Stimulated activated CD4-positive, alpha-beta T cell treated with anti-CD3 and anti-CD28 coated beads, Interleukin-12 subunit alpha, Interleukin-12 subunit beta, amount 100 ng/mL, for 48 hours (primary cell): ENCODE measurements at regions not wholly inside any gene's neighbourhood (a gene's known extent, or its start where the extent isn't known, plus 50 kb on each side); places are given as distances from the start of the nearest gene placed in this dataset.

Experiments
- DNase-seq, 3 donors: peaks; one replicate each; pipeline ENCODE4 v3.0.0-alpha.2; 2020; ENCODE audit warnings: low read depth in 2 of 3, low spot score in 1 of 3

DNA sequence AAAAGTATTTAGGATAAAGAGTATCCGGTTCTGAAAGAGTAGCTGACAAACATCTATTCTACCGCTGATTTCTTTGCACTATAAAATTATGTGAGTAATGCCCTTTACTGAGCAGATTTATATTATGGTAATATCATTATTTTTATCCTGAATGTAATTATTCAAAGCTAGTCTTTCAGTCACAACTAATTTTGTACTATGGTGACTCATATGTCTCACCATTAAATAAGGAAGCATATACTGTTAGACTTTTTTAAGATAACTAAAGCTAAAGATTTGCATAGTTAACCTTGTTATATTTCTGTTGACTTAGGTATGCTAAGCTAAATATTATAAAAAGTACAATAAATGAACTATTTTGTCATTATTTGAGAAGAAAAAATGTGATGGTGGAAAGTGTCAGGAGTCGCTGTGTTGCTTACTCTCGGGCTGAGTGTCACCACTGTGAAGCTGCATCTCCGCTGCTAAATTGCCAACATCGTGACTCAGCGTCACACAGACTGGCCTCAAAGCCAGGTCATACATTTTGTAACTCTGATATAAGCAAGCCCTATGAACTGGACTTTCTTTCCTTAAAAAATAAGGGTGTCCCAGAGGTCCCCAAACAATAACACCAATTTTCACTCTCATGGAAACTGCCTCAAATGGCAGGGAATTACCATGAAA is 69.1 kb upstream of the SSTR1 start:
- DNase-seq: no peak

DNA sequence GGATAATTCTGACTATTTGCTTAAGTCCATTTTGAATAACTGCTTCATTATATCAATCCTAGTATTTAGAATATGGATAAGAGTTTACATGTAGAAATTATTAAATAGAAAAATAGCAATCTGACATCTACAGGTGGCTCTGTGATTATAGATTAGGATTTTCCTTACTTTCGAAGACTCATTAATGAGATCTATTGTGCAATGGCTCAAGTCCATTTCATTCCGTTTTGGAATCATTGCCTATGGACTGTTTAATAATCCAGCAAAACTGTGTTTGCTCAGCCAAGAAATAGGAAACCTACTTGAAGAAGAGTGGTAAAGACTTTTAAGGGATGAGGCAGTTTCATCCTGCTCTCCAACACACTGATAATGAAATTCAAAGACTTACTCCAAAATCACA is 67.8 kb upstream of the SSTR1 start:
- no peak for DNase-seq

DNA sequence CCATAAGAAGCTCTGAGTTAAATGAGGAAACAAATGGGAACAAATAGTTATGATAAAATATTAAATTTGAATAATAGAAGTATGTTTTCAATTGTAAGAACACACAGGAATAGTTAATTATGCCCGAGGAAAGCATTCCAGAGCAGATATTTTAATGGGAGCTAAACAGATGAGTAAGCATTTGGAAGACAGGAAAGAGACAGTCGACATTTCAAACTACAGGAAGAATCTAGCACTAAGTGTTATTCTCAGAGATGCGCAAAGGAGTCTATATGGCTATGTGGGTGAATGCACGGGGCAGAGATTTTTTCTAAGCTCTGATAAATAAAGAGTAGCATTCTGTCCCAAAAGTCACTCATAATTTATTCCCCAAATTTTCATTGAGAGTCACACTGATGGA is 64.5 kb upstream of the SSTR1 start:
- no peak for DNase-seq

DNA sequence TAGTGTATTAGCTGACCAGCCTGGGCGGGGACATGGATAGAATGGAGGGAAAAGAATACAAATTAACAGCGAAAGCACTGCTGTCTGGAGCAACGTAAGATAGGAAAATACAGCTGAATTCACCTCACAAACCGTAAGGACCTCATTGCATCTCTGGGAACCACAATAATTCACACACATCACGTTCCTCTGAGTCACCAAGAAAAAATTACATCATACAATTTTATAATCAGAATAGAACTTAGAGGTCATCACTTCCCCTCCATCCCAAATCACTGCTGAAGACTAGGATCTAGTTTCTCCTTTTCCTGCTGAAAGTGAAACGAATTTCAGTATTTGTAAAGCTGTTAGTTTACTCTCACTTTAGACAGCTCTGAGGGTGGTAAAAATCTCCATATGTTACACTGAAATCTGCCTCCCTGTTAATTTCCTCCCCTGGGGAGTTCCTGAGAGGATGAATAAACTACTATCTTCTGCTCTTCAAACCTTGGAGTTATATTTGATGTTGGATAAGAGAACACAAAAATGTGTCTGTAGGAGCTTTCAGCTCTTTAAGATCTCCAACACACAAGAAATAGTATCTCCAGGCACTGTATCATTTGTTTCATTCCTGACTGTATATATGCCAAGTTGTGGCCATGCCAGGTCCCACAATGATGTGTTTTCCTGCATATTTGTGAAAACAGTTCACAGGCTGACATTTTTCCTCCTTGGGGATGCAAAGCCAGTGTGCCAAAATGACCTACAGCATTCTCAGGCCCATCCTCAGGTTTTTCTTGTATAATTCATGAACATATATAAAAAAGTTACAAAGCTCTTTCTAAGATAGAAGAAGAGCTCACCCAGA is 63.8 kb upstream of the SSTR1 start:
- DNase-seq: no peak

DNA sequence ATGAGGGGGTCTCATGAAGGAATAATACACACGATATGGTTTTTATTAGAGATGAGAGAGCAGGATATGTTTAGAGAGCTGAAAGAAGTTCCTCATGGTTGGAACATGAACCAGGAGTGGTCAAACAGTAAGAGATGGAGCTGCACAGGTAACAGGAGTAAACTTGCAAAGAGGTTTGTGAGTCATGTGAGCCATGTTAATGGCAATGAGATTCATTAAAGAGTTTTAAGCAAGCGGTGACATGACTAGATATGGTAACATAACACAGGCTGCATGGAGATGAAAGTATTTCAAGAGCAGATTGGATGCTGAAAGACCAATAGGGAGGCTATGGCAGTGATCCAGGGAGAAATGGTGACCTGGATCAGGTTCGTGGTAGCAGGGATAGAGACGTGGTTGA is 62.6 kb upstream of the SSTR1 start:
- no peak for DNase-seq

DNA sequence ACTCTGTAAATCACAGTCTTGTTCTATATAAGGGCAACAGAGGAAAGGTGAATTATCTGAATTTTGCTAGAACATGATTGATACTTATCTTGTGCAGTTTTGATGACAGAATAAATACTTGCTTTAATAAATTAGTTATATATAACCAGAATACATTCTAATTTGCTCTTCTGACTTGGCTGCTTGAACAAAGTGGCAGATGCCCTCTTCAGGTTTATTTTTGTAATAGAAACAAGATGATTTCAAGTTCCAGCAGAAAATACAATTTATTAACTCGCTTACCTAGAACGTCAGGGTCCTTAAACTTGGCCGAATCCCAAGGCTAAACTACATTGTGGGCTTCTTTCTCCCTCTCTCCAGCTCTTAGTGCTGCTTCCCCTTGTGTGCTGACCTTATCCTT is 57.6 kb upstream of the SSTR1 start:
- no peak for DNase-seq
